ENCODE measurements at regions not wholly inside any gene's neighbourhood (a gene's known extent, or its start where the extent isn't known, plus 50 kb on each side); places are given as distances from the start of the nearest gene placed in this dataset.

DNA sequence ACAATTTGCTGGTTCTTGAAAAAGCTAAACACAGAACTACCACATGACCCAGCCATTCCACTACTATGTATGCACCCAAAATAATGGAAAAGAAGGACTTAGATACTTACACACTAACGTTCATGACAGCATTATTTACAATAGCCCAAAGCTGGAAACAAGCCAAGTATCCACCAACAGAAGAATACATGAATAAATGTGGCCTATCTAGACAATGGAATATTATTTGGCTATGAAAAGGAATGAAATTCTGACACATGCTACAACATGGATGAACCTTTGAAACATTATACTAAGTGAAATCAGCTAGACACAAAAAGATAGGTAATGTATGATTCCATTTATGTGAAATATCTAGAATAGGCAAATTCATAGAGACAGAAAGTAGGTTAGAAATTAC, 67.4 kb upstream of the EXOC4 start:
- Histone ChIP-seq H4K20me1 (replicated peaks; ENCODE audit: control insufficient read depth, extremely low read depth, insufficient read depth, low read length) (no peaks in the 10 kb centered on the region), H3K9me1 (replicated peaks; ENCODE audit: control insufficient read depth, extremely low read depth, insufficient read depth, low read length) (no peaks in the 10 kb centered on the region), H3K79me2 (ENCODE audit: control insufficient read depth, insufficient read depth, low read length) (no peaks in the 10 kb centered on the region), H3K36me3 (ENCODE audit: control insufficient read depth in 2 of 2, extremely low read depth in 1 of 2, insufficient read depth in 2 of 2, low read length in 2 of 2) (no peaks in the 10 kb centered on the region), H3K4me3 (replicated peaks in 1 of 3; ENCODE audit: insufficient read depth in 1 of 3, low read depth in 1 of 3, low read length in 3 of 3) (no peak overlapping the region), H3K27ac (ENCODE audit: insufficient read depth, low read depth, low read length) (no peak overlapping the region), H3K4me1 (ENCODE audit: control insufficient read depth, extremely low read depth, insufficient read depth, low read length) (no peaks in the 10 kb centered on the region), H3K9ac (replicated peaks; ENCODE audit: extremely low read depth, insufficient read depth, low read length) (no peak overlapping the region), H3K27me3 (ENCODE audit: control insufficient read depth in 2 of 2, insufficient read depth in 2 of 2, low read length in 2 of 2) (peaks cover 2 to 4% of the 10 kb centered on the region in 2 experiments), H2AFZ (ENCODE audit: low read depth, low read length) (no peak overlapping the region), H3K4me2 (ENCODE audit: insufficient read depth, low read length) (no peak overlapping the region), H3K9me3 (replicated peaks; ENCODE audit: control insufficient read depth, insufficient read depth, low read length) (no peaks in the 10 kb centered on the region)
- ChIA-PET POLR2A (no interaction called here), CTCF (no interaction called here)
- FAIRE-seq (no peak), DNase-seq (ENCODE audit: low read depth, low spot score) (no peak)
- TF ChIP-seq, protein P1, sequence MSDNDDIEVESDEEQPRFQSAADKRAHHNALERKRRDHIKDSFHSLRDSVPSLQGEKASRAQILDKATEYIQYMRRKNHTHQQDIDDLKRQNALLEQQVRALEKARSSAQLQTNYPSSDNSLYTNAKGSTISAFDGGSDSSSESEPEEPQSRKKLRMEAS (IDR thresholded peaks at IDR 0.05; ENCODE audit: insufficient read depth, insufficient read length): no peak
- no peak for TF ChIP-seq POLR2AphosphoS5 (IDR thresholded peaks at IDR 0.05; ENCODE audit: insufficient read depth, low read depth, low read length)
- no peak for TF ChIP-seq POLR2A (IDR thresholded peaks at IDR 0.05; ENCODE audit: low read depth, low read length)
- TF ChIP-seq GATA2 (IDR thresholded peaks at IDR 0.05; ENCODE audit: insufficient read depth, insufficient read length, low read depth, low read length): no peak
- TF ChIP-seq, protein P2, sequence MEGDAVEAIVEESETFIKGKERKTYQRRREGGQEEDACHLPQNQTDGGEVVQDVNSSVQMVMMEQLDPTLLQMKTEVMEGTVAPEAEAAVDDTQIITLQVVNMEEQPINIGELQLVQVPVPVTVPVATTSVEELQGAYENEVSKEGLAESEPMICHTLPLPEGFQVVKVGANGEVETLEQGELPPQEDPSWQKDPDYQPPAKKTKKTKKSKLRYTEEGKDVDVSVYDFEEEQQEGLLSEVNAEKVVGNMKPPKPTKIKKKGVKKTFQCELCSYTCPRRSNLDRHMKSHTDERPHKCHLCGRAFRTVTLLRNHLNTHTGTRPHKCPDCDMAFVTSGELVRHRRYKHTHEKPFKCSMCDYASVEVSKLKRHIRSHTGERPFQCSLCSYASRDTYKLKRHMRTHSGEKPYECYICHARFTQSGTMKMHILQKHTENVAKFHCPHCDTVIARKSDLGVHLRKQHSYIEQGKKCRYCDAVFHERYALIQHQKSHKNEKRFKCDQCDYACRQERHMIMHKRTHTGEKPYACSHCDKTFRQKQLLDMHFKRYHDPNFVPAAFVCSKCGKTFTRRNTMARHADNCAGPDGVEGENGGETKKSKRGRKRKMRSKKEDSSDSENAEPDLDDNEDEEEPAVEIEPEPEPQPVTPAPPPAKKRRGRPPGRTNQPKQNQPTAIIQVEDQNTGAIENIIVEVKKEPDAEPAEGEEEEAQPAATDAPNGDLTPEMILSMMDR (IDR thresholded peaks at IDR 0.05; ENCODE audit: extremely low read depth in 1 of 2, insufficient read depth in 1 of 2, low read depth in 1 of 2, low read length in 2 of 2): no peak
- TF ChIP-seq MYC (IDR thresholded peaks at IDR 0.05; ENCODE audit: low read depth, low read length): no peak
- no peak for TF ChIP-seq FOS (IDR thresholded peaks at IDR 0.05; ENCODE audit: borderline replicate concordance, insufficient read depth, low read length)
- no peak for TF ChIP-seq EZH2 (IDR thresholded peaks at IDR 0.05; ENCODE audit: borderline replicate concordance, low read depth, low read length, severe bottlenecking)
- TF ChIP-seq JUN (IDR thresholded peaks at IDR 0.05; ENCODE audit: borderline replicate concordance, insufficient read depth, insufficient read length, low read depth): no peak
- intact Hi-C loops (cut with micrococcal nuclease) (no loop called here), dilution Hi-C loops (cut with MboI; ENCODE audit: extremely low pct_ligation_motif_present, low sequenced_read_pairs) (no loop called here)
- no TSS peak for BruUV-seq (replicated peaks)
